ENCODE measurements at regions not wholly inside any gene's neighbourhood (a gene's known extent, or its start where the extent isn't known, plus 50 kb on each side); places are given as distances from the start of the nearest gene placed in this dataset.
"Not testable (repeated sequence)": the region's sequence is repeated elsewhere in the genome, so short reads cannot be mapped to it uniquely, and the experiment has no call there.

- no peak for TF ChIP-seq ZNF274 (IDR thresholded peaks at IDR 0.05; ENCODE audit: low read depth, low read length)
- no peak overlapping the region for H3K4me3 ChIP-seq (ENCODE audit: low read length)
These were observed 54.4 kb upstream of the MSH6 start for GRCh38 chr2:47728551-47728950.

- no peak for TF ChIP-seq ZNF274 (IDR thresholded peaks at IDR 0.05; ENCODE audit: low read depth, low read length)
- H3K4me3 ChIP-seq (ENCODE audit: low read length), result no peak overlapping the region
These were observed 55.0 kb upstream of the MSH6 start for GRCh38 chr2:47727956-47728355.

GRCh38 chr2:47726978-47727377, 56.0 kb upstream of the MSH6 start:
- not testable (repeated sequence) for H3K4me3 ChIP-seq (ENCODE audit: low read length)

- peak overlapping the region; percentile 6; the same call in 1 of the 2 replicates for H3K4me3 ChIP-seq (ENCODE audit: low read length)
- no peak for TF ChIP-seq ZNF274 (IDR thresholded peaks at IDR 0.05; ENCODE audit: low read depth, low read length)
These were observed 57.1 kb upstream of the MSH6 start for GRCh38 chr2:47725808-47726207.

- no peak for TF ChIP-seq ZNF274 (IDR thresholded peaks at IDR 0.05; ENCODE audit: low read depth, low read length)
- H3K4me3 ChIP-seq (ENCODE audit: low read length), result no peak overlapping the region; the same call in 1 of the 2 replicates
These were observed 58.5 kb upstream of the MSH6 start for GRCh38 chr2:47724221-47724981.

GRCh38 chr2:47721296-47721695, 61.6 kb upstream of the MSH6 start:
- TF ChIP-seq ZNF274 (IDR thresholded peaks at IDR 0.05; ENCODE audit: low read depth, low read length), result no peak
- no peak overlapping the region for H3K4me3 ChIP-seq (ENCODE audit: low read length)

GRCh38 chr2:47720559-47720958, 62.4 kb upstream of the MSH6 start:
- TF ChIP-seq ZNF274 (IDR thresholded peaks at IDR 0.05; ENCODE audit: low read depth, low read length), result no peak
- H3K4me3 ChIP-seq (ENCODE audit: low read length), result no peak overlapping the region

GRCh38 chr2:47720036-47720435, 62.9 kb upstream of the MSH6 start:
- no peak for TF ChIP-seq ZNF274 (IDR thresholded peaks at IDR 0.05; ENCODE audit: low read depth, low read length)
- H3K4me3 ChIP-seq (ENCODE audit: low read length), result no peak overlapping the region

- H3K4me3 ChIP-seq (ENCODE audit: low read length), result no peak overlapping the region; the same call in 1 of the 2 replicates
- no peak for TF ChIP-seq ZNF274 (IDR thresholded peaks at IDR 0.05; ENCODE audit: low read depth, low read length)
These were observed 63.8 kb upstream of the MSH6 start for GRCh38 chr2:47719099-47719498.

- H3K4me3 ChIP-seq (ENCODE audit: low read length), result not testable (repeated sequence)
These were observed 66.6 kb upstream of the MSH6 start for GRCh38 chr2:47716307-47716706.

- H3K4me3 ChIP-seq (ENCODE audit: low read length), result no peak overlapping the region
- TF ChIP-seq ZNF274 (IDR thresholded peaks at IDR 0.05; ENCODE audit: low read depth, low read length), result no peak
These were observed 67.4 kb upstream of the MSH6 start for GRCh38 chr2:47715552-47715951.

GRCh38 chr2:47708801-47709499, 74.0 kb upstream of the MSH6 start:
- TF ChIP-seq ZNF274 (IDR thresholded peaks at IDR 0.05; ENCODE audit: low read depth, low read length), result no peak
- no peak overlapping the region for H3K4me3 ChIP-seq (ENCODE audit: low read length)

GRCh38 chr2:47704287-47704686, 78.7 kb upstream of the MSH6 start:
- H3K4me3 ChIP-seq (ENCODE audit: low read length), result no peak overlapping the region

GRCh38 chr2:47699533-47700215, 83.3 kb upstream of the MSH6 start:
- no peak for TF ChIP-seq ZNF274 (IDR thresholded peaks at IDR 0.05; ENCODE audit: low read depth, low read length)
- H3K4me3 ChIP-seq (ENCODE audit: low read length), result no peak overlapping the region

More at GRCh38 chr2:47704287-47704686, 78.7 kb upstream of the MSH6 start:
- TF ChIP-seq ZNF274 (IDR thresholded peaks at IDR 0.05; ENCODE audit: low read depth, low read length), result no peak

GRCh38 chr2:47698436-47698972, 84.4 kb upstream of the MSH6 start:
- not testable (repeated sequence) for H3K4me3 ChIP-seq (ENCODE audit: low read length)

GRCh38 chr2:47697681-47698435, 85.1 kb upstream of the MSH6 start:
- not testable (repeated sequence) for H3K4me3 ChIP-seq (ENCODE audit: low read length)
